Astrocyte of the cerebellum (primary cell): ENCODE measurements at regions not wholly inside any gene's neighbourhood (a gene's known extent, or its start where the extent isn't known, plus 50 kb on each side); places are given as distances from the start of the nearest gene placed in this dataset.

Experiments used
- DNase-seq: peaks from one replicate; pipeline ENCODE4 v3.0.0-alpha.2; 2011; ENCODE audit warnings: low read depth
- H3K4me3 ChIP-seq: 2 replicates; pipeline ENCODE4 v1.5.1; 2011; ENCODE audit warnings: mild to moderate bottlenecking, low read depth, low read length, moderate library complexity
- in situ Hi-C: cut with HindIII; loops from 2 replicates; pipeline ENCODE4 v1.10.0; 2017; ENCODE audit warnings: low sequenced_read_pairs
- TF ChIP-seq, protein P1 (sequence below): IDR thresholded peaks from 2 replicates; pipeline ENCODE4 v1.5.1; 2012; ENCODE audit warnings: low read length, low read depth, moderate library complexity, mild to moderate bottlenecking; ENCODE audit errors: missing control alignments

DNA sequence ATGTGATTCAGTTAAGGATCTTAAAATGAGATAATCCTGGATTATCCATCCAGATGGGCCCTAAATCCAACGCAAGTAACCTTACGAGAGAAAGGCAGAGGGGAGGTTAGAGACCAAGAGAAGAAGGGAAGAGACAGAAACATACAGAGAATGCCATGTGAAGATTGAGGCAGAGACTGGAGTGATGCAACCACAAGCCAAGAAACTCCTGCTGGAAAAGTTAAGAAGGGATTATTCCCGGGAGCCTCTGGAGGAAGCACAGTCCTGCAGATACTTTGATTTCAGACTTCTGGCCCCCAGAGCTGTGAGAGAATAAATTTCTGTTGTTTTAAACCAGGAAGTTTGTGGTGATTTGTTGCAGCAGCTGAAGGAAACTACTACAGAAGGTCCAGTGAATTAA is 992.7 kb downstream of the BCL11A start:
- TF ChIP-seq, protein P1, sequence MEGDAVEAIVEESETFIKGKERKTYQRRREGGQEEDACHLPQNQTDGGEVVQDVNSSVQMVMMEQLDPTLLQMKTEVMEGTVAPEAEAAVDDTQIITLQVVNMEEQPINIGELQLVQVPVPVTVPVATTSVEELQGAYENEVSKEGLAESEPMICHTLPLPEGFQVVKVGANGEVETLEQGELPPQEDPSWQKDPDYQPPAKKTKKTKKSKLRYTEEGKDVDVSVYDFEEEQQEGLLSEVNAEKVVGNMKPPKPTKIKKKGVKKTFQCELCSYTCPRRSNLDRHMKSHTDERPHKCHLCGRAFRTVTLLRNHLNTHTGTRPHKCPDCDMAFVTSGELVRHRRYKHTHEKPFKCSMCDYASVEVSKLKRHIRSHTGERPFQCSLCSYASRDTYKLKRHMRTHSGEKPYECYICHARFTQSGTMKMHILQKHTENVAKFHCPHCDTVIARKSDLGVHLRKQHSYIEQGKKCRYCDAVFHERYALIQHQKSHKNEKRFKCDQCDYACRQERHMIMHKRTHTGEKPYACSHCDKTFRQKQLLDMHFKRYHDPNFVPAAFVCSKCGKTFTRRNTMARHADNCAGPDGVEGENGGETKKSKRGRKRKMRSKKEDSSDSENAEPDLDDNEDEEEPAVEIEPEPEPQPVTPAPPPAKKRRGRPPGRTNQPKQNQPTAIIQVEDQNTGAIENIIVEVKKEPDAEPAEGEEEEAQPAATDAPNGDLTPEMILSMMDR, result no peak
- in situ Hi-C loops, result loop anchor here (5.0 kb wide), 1 partner anchor 103 kb away; no protein-coding TSS in a partner anchor
- no peak for DNase-seq
- no peak overlapping the region for H3K4me3 ChIP-seq

DNA sequence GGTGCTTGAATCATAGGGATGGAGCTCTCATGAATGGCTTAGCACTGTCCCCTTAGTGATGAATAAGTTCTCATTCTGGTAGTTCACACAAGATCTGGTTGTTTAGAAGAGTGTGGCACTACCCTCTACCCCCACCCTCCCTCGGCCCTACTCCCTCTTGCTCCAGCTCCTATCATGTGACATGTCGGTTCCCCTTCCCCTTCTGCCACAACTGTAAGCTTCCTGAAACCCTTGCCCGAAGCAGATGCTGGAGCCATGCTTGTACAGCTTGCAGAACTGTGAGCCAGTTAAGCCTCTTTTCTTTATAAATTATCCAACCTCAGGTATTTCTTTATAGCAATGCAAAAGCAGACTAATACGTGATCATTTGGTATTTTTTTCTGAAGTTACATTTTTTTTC is 1012.6 kb downstream of the BCL11A start:
- DNase-seq, result no peak
- TF ChIP-seq, protein P1, result no peak
- in situ Hi-C loops, result no loop called here
- no peak overlapping the region for H3K4me3 ChIP-seq

DNA sequence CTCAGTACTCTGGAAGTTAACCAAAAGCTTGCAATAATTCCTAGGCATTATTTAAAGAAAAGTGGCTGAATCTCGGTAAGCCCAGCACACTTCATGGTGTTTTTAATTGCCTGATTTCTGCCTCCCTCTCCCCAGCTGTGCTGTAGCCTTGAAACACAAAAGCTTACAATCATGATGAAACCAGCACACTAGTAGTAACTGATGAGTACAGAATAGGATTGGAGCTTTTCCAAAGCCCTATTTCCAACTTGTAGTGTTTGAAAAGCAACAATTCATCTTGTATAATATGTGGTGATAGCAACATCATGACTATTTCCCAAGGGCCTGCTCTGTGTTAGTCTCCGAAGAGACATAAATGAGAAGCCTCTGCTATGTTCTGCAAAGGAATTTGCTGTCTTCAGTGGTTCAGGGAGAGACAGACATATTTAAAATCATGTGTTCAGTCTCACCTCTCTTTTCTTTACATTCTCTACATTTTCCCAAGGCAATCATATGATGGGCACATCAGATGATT is 1015.0 kb downstream of the BCL11A start:
- in situ Hi-C loops, result no loop called here
- TF ChIP-seq, protein P1, result no peak
- H3K4me3 ChIP-seq, result no peak overlapping the region
- no peak for DNase-seq

DNA sequence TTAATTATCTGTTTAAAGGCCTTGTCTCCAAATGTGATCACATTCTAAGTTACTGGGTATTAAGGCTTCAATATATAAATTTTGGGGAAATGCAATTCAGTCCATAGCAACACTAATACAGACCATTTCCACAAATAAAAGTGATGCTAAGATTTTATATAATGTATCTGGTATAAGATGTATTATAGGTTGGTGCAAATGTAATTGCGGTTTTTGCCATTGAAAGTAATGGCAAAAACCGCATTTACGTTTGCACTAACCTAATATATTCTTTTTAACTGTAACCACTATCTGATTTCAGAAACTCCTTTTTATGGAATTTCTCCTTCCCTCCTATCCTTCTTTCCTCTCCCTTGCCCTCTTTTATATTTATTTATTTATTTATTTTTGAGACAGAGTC is 1020.6 kb downstream of the BCL11A start:
- TF ChIP-seq, protein P1, result no peak
- no peak overlapping the region for H3K4me3 ChIP-seq
- DNase-seq, result no peak
- in situ Hi-C loops, result no loop called here

DNA sequence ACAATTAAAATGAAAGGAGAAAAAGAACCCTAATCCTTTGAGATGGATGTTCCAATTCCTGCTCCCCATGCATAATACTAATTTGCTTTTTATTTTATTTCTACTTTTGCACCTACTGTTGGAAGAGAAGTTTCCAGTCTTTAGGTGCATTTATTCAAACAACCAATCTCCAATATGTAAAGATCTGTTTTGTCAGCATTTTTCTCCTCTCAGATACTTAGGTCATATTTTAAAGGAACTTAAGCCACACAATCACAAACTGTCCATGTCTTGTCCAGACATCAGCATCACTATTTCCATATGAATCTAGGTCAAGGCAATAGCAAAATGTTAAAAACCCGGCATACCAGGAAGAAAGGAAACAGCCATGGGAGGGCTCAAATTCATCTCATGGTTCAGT is 1023.2 kb downstream of the BCL11A start:
- in situ Hi-C loops, result no loop called here
- no peak overlapping the region for H3K4me3 ChIP-seq
- TF ChIP-seq, protein P1, result no peak
- DNase-seq, result no peak

DNA sequence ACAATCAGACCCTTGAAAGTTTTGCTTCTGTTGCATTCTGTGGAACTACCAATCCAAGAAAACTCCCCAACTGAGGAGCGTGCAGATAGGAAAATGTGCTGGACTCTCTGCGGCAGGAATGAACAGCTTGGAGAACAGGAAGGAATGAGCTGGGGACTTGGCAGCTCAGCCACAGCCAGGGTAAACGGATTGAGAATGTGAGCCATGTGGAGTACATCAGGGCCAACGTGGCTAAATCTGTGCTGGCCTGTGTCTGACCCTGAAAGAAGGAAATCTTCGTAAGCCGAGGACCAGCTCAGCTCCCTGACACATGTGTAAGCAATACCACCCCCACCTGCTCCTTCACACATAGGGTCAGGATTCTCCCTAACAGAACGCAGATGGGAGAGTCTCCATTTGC is 1023.7 kb downstream of the BCL11A start:
- in situ Hi-C loops, result no loop called here
- no peak overlapping the region for H3K4me3 ChIP-seq
- TF ChIP-seq, protein P1, result no peak
- DNase-seq, result no peak

DNA sequence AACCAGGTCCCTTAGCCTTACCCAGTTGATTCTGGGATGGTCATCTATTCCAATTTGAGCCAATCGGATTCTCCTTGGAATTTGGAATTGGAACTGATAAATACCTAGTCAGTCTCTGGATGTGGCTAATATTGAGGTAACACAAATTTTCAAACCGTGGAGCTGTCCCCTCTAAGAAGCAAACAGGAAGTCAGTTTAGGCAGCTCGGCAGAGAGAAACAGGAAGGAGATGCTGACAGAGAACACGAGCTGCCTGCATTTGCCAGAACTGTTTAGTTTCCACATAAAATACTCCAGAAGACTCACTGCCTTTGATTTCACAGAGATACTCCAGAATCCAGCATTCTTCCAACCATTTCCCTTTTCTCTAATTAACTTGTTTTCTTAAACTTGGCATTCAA is 1024.9 kb downstream of the BCL11A start:
- no peak for DNase-seq
- H3K4me3 ChIP-seq, result no peak overlapping the region
- in situ Hi-C loops, result no loop called here
- TF ChIP-seq, protein P1, result no peak
